ENCODE measurements at regions not wholly inside any gene's neighbourhood (a gene's known extent, or its start where the extent isn't known, plus 50 kb on each side); places are given as distances from the start of the nearest gene placed in this dataset.

GRCh38 chr11:97637701-97638100, 1247.9 kb downstream of the JRKL start:
- H3K36me3 ChIP-seq (ENCODE audit: insufficient read depth, low read length) = no peaks in the 10 kb centered on the region
- no peaks in the 10 kb centered on the region for H3K27me3 ChIP-seq (ENCODE audit: insufficient read depth, low read length)
- no peak overlapping the region for H3K4me3 ChIP-seq (ENCODE audit: low read length)
- H2AFZ ChIP-seq (ENCODE audit: low read depth, low read length) = no peak overlapping the region
- no peaks in the 10 kb centered on the region for H3K9me3 ChIP-seq (ENCODE audit: low read length)
- H3K4me1 ChIP-seq (ENCODE audit: insufficient read depth, low read length) = no peaks in the 10 kb centered on the region

- H3K27me3 ChIP-seq (ENCODE audit: insufficient read depth, low read length) = no peaks in the 10 kb centered on the region
- H3K4me3 ChIP-seq (ENCODE audit: low read length) = no peak overlapping the region
- no peaks in the 10 kb centered on the region for H3K36me3 ChIP-seq (ENCODE audit: insufficient read depth, low read length)
- H3K9me3 ChIP-seq (ENCODE audit: low read length) = no peaks in the 10 kb centered on the region
- no peaks in the 10 kb centered on the region for H3K4me1 ChIP-seq (ENCODE audit: insufficient read depth, low read length)
- no peak overlapping the region for H2AFZ ChIP-seq (ENCODE audit: low read depth, low read length)
Measured at GRCh38 chr11:97638641-97639224, 1248.9 kb downstream of the JRKL start.

GRCh38 chr11:97641988-97642387, 1252.2 kb downstream of the JRKL start:
- Histone ChIP-seq H3K9me3 (ENCODE audit: low read length) (no peaks in the 10 kb centered on the region), H3K36me3 (ENCODE audit: insufficient read depth, low read length) (no peaks in the 10 kb centered on the region), H3K4me1 (ENCODE audit: insufficient read depth, low read length) (no peaks in the 10 kb centered on the region), H2AFZ (ENCODE audit: low read depth, low read length) (no peak overlapping the region), H3K27me3 (ENCODE audit: insufficient read depth, low read length) (no peaks in the 10 kb centered on the region), H3K4me3 (ENCODE audit: low read length) (no peak overlapping the region)

- Histone ChIP-seq H3K4me1 (ENCODE audit: insufficient read depth, low read length) (no peaks in the 10 kb centered on the region), H2AFZ (ENCODE audit: low read depth, low read length) (no peak overlapping the region), H3K9me3 (ENCODE audit: low read length) (no peaks in the 10 kb centered on the region)
Measured at GRCh38 chr11:97645736-97646135, 1255.9 kb downstream of the JRKL start.

GRCh38 chr11:97656356-97656755, 1266.5 kb downstream of the JRKL start:
- Histone ChIP-seq H2AFZ (ENCODE audit: low read depth, low read length) (no peak overlapping the region), H3K27me3 (ENCODE audit: insufficient read depth, low read length) (no peaks in the 10 kb centered on the region), H3K4me1 (ENCODE audit: insufficient read depth, low read length) (no peaks in the 10 kb centered on the region), H3K36me3 (ENCODE audit: insufficient read depth, low read length) (no peaks in the 10 kb centered on the region), H3K9me3 (ENCODE audit: low read length) (no peaks in the 10 kb centered on the region), H3K4me3 (ENCODE audit: low read length) (no peak overlapping the region)

More at GRCh38 chr11:97645736-97646135, 1255.9 kb downstream of the JRKL start:
- Histone ChIP-seq H3K4me3 (ENCODE audit: low read length) (no peak overlapping the region), H3K27me3 (ENCODE audit: insufficient read depth, low read length) (no peaks in the 10 kb centered on the region), H3K36me3 (ENCODE audit: insufficient read depth, low read length) (no peaks in the 10 kb centered on the region)

GRCh38 chr11:97657852-97658251, 1268.0 kb downstream of the JRKL start:
- Histone ChIP-seq H3K9me3 (ENCODE audit: low read length) (no peaks in the 10 kb centered on the region), H2AFZ (ENCODE audit: low read depth, low read length) (no peak overlapping the region)

GRCh38 chr11:97667057-97667456, 1277.2 kb downstream of the JRKL start:
- Histone ChIP-seq H3K4me1 (ENCODE audit: insufficient read depth, low read length) (no peaks in the 10 kb centered on the region), H3K36me3 (ENCODE audit: insufficient read depth, low read length) (no peaks in the 10 kb centered on the region), H3K4me3 (ENCODE audit: low read length) (no peak overlapping the region), H3K27me3 (ENCODE audit: insufficient read depth, low read length) (no peaks in the 10 kb centered on the region), H3K9me3 (ENCODE audit: low read length) (no peaks in the 10 kb centered on the region), H2AFZ (ENCODE audit: low read depth, low read length) (no peak overlapping the region)

More at GRCh38 chr11:97657852-97658251, 1268.0 kb downstream of the JRKL start:
- H3K27me3 ChIP-seq (ENCODE audit: insufficient read depth, low read length) = no peaks in the 10 kb centered on the region
- no peaks in the 10 kb centered on the region for H3K4me1 ChIP-seq (ENCODE audit: insufficient read depth, low read length)
- H3K4me3 ChIP-seq (ENCODE audit: low read length) = no peak overlapping the region
- no peaks in the 10 kb centered on the region for H3K36me3 ChIP-seq (ENCODE audit: insufficient read depth, low read length)

GRCh38 chr11:97683733-97684132, 1293.9 kb downstream of the JRKL start:
- no peak overlapping the region for H3K4me3 ChIP-seq (ENCODE audit: low read length)
- H3K27me3 ChIP-seq (ENCODE audit: insufficient read depth, low read length) = no peaks in the 10 kb centered on the region
- H3K36me3 ChIP-seq (ENCODE audit: insufficient read depth, low read length) = no peaks in the 10 kb centered on the region
- H3K9me3 ChIP-seq (ENCODE audit: low read length) = no peaks in the 10 kb centered on the region
- H3K4me1 ChIP-seq (ENCODE audit: insufficient read depth, low read length) = no peaks in the 10 kb centered on the region
- no peak overlapping the region for H2AFZ ChIP-seq (ENCODE audit: low read depth, low read length)

GRCh38 chr11:97684486-97685439, 1295.0 kb downstream of the JRKL start:
- H3K36me3 ChIP-seq (ENCODE audit: insufficient read depth, low read length) = no peaks in the 10 kb centered on the region
- no peak overlapping the region for H3K4me3 ChIP-seq (ENCODE audit: low read length)
- H3K9me3 ChIP-seq (ENCODE audit: low read length) = no peaks in the 10 kb centered on the region
- no peaks in the 10 kb centered on the region for H3K27me3 ChIP-seq (ENCODE audit: insufficient read depth, low read length)
- H2AFZ ChIP-seq (ENCODE audit: low read depth, low read length) = no peak overlapping the region
- H3K4me1 ChIP-seq (ENCODE audit: insufficient read depth, low read length) = no peaks in the 10 kb centered on the region

GRCh38 chr11:97685695-97686094, 1295.9 kb downstream of the JRKL start:
- H2AFZ ChIP-seq (ENCODE audit: low read depth, low read length) = no peak overlapping the region
- no peaks in the 10 kb centered on the region for H3K4me1 ChIP-seq (ENCODE audit: insufficient read depth, low read length)
- H3K9me3 ChIP-seq (ENCODE audit: low read length) = no peaks in the 10 kb centered on the region
- H3K36me3 ChIP-seq (ENCODE audit: insufficient read depth, low read length) = no peaks in the 10 kb centered on the region
- H3K27me3 ChIP-seq (ENCODE audit: insufficient read depth, low read length) = no peaks in the 10 kb centered on the region
- H3K4me3 ChIP-seq (ENCODE audit: low read length) = no peak overlapping the region

- H3K4me3 ChIP-seq (ENCODE audit: low read length) = no peak overlapping the region
- no peaks in the 10 kb centered on the region for H3K4me1 ChIP-seq (ENCODE audit: insufficient read depth, low read length)
- H2AFZ ChIP-seq (ENCODE audit: low read depth, low read length) = no peak overlapping the region
- no peaks in the 10 kb centered on the region for H3K9me3 ChIP-seq (ENCODE audit: low read length)
- no peaks in the 10 kb centered on the region for H3K27me3 ChIP-seq (ENCODE audit: insufficient read depth, low read length)
- H3K36me3 ChIP-seq (ENCODE audit: insufficient read depth, low read length) = no peaks in the 10 kb centered on the region
Measured at GRCh38 chr11:97687111-97687510, 1297.3 kb downstream of the JRKL start.

- no peaks in the 10 kb centered on the region for H3K4me1 ChIP-seq (ENCODE audit: insufficient read depth, low read length)
- no peak overlapping the region for H2AFZ ChIP-seq (ENCODE audit: low read depth, low read length)
- H3K9me3 ChIP-seq (ENCODE audit: low read length) = no peaks in the 10 kb centered on the region
- H3K36me3 ChIP-seq (ENCODE audit: insufficient read depth, low read length) = no peaks in the 10 kb centered on the region
- H3K27me3 ChIP-seq (ENCODE audit: insufficient read depth, low read length) = no peaks in the 10 kb centered on the region
- no peak overlapping the region for H3K4me3 ChIP-seq (ENCODE audit: low read length)
Measured at GRCh38 chr11:97691061-97691460, 1301.2 kb downstream of the JRKL start.

GRCh38 chr11:97702951-97703350, 1313.1 kb downstream of the JRKL start:
- H2AFZ ChIP-seq (ENCODE audit: low read depth, low read length) = no peak overlapping the region
- no peaks in the 10 kb centered on the region for H3K36me3 ChIP-seq (ENCODE audit: insufficient read depth, low read length)
- no peaks in the 10 kb centered on the region for H3K4me1 ChIP-seq (ENCODE audit: insufficient read depth, low read length)
- H3K27me3 ChIP-seq (ENCODE audit: insufficient read depth, low read length) = no peaks in the 10 kb centered on the region
- H3K4me3 ChIP-seq (ENCODE audit: low read length) = no peak overlapping the region
- H3K9me3 ChIP-seq (ENCODE audit: low read length) = no peaks in the 10 kb centered on the region

All from neuron (in vitro differentiated cells).